ENCODE measurements at regions not wholly inside any gene's neighbourhood (a gene's known extent, or its start where the extent isn't known, plus 50 kb on each side); places are given as distances from the start of the nearest gene placed in this dataset.

GRCh38 chr16:52781005-52781630 is 234.2 kb upstream of the TOX3 start:
- Histone ChIP-seq H3K9ac (ENCODE audit: control insufficient read depth, extremely low read depth, insufficient read depth, low read length) (no peak overlapping the region), H4K20me1 (ENCODE audit: control insufficient read depth, extremely low read depth, insufficient read depth, low read length) (no peaks in the 10 kb centered on the region), H3K4me2 (ENCODE audit: control insufficient read depth, extremely low read depth, insufficient read depth, low read depth, low read length) (no peak overlapping the region), H3K27me3 (ENCODE audit: control insufficient read depth, extremely low read depth, insufficient read depth, low read length) (no peaks in the 10 kb centered on the region), H3K4me1 (ENCODE audit: control insufficient read depth, extremely low read depth, insufficient read depth, low read length) (no peaks in the 10 kb centered on the region), H3K79me2 (ENCODE audit: control insufficient read depth, insufficient read depth, low read length) (no peaks in the 10 kb centered on the region), H2AFZ (ENCODE audit: control insufficient read depth, low read length) (no peak overlapping the region), H3K9me1 (ENCODE audit: control insufficient read depth, extremely low read depth, insufficient read depth, low read length) (no peaks in the 10 kb centered on the region), H3K9me3 (ENCODE audit: control insufficient read depth, low read depth, low read length) (no peaks in the 10 kb centered on the region), H3K36me3 (ENCODE audit: control insufficient read depth in 2 of 2, extremely low read depth in 1 of 2, insufficient read depth in 2 of 2, low read length in 2 of 2) (no peaks in the 10 kb centered on the region), H3K4me3 (ENCODE audit: control insufficient read depth in 2 of 3, extremely low read depth in 1 of 3, insufficient read depth in 2 of 3, low read depth in 1 of 3, low read length in 3 of 3) (no peak overlapping the region), H3K27ac (ENCODE audit: control insufficient read depth, insufficient read depth, low read length) (no peak overlapping the region)
- no peak for TF ChIP-seq CTCF (optimal IDR thresholded peaks at IDR 0.05 in 1 of 3, IDR thresholded peaks at IDR 0.05 in 1 of 3, conservative IDR thresholded peaks at IDR 0.05 in 1 of 3; ENCODE audit: extremely low read depth in 1 of 3, insufficient read depth in 2 of 3, low read length in 3 of 3)
- no peak for TF ChIP-seq EZH2 (IDR thresholded peaks at IDR 0.05; ENCODE audit: low read length)
- dilution Hi-C loops (cut with MboI; ENCODE audit: extremely low pct_ligation_motif_present, low sequenced_read_pairs), result no loop called here
- FAIRE-seq, result no peak
- no peak for DNase-seq (ENCODE audit: low read depth, low spot score)

- Histone ChIP-seq H3K4me3 (ENCODE audit: control insufficient read depth in 2 of 3, extremely low read depth in 1 of 3, insufficient read depth in 2 of 3, low read depth in 1 of 3, low read length in 3 of 3) (no peak overlapping the region), H3K4me2 (ENCODE audit: control insufficient read depth, extremely low read depth, insufficient read depth, low read depth, low read length) (no peak overlapping the region), H2AFZ (ENCODE audit: control insufficient read depth, low read length) (no peak overlapping the region), H3K9ac (ENCODE audit: control insufficient read depth, extremely low read depth, insufficient read depth, low read length) (no peak overlapping the region), H3K36me3 (ENCODE audit: control insufficient read depth in 2 of 2, extremely low read depth in 1 of 2, insufficient read depth in 2 of 2, low read length in 2 of 2) (no peaks in the 10 kb centered on the region), H3K27me3 (ENCODE audit: control insufficient read depth, extremely low read depth, insufficient read depth, low read length) (no peaks in the 10 kb centered on the region), H3K79me2 (ENCODE audit: control insufficient read depth, insufficient read depth, low read length) (no peaks in the 10 kb centered on the region), H3K4me1 (ENCODE audit: control insufficient read depth, extremely low read depth, insufficient read depth, low read length) (no peaks in the 10 kb centered on the region), H3K9me3 (ENCODE audit: control insufficient read depth, low read depth, low read length) (no peaks in the 10 kb centered on the region), H4K20me1 (ENCODE audit: control insufficient read depth, extremely low read depth, insufficient read depth, low read length) (no peaks in the 10 kb centered on the region), H3K9me1 (ENCODE audit: control insufficient read depth, extremely low read depth, insufficient read depth, low read length) (no peaks in the 10 kb centered on the region), H3K27ac (ENCODE audit: control insufficient read depth, insufficient read depth, low read length) (no peak overlapping the region)
- FAIRE-seq (no peak), DNase-seq (ENCODE audit: low read depth, low spot score) (no peak)
- TF ChIP-seq EZH2 (IDR thresholded peaks at IDR 0.05; ENCODE audit: low read length) (no peak), CTCF (optimal IDR thresholded peaks at IDR 0.05 in 1 of 3, IDR thresholded peaks at IDR 0.05 in 1 of 3, conservative IDR thresholded peaks at IDR 0.05 in 1 of 3; ENCODE audit: extremely low read depth in 1 of 3, insufficient read depth in 2 of 3, low read length in 3 of 3) (no peak)
- dilution Hi-C loops (cut with MboI; ENCODE audit: extremely low pct_ligation_motif_present, low sequenced_read_pairs), result no loop called here
Measured at GRCh38 chr16:52773026-52773425, 226.1 kb upstream of the TOX3 start.

Data from keratinocyte (primary cell).